H1 (cell line): ENCODE measurements at regions not wholly inside any gene's neighbourhood (a gene's known extent, or its start where the extent isn't known, plus 50 kb on each side); places are given as distances from the start of the nearest gene placed in this dataset.

Source experiments
- BCL11A ChIP-seq, 2 experiments: IDR thresholded peaks; one replicate each; pipeline ENCODE4 v1.6.1; 2011; ENCODE audit warnings: low read depth in 2 of 2, low read length in 2 of 2, mild to moderate bottlenecking in 2 of 2
- NRF1 ChIP-seq: IDR thresholded peaks from 2 replicates; pipeline ENCODE4 v1.6.1; 2011; ENCODE audit warnings: mild to moderate bottlenecking, low read depth, low read length, improper control_type of control experiment
- POLR2A ChIP-seq, 2 experiments: IDR thresholded peaks; 1 replicate in 1 of 2; 2 replicates in 1 of 2; pipeline ENCODE4 v1.6.1; 2011; ENCODE audit warnings: low read depth in 2 of 2, low read length in 2 of 2, mild to moderate bottlenecking in 2 of 2; ENCODE audit errors: control extremely low read depth in 1 of 2
- RFX5 ChIP-seq: IDR thresholded peaks from 2 replicates; pipeline ENCODE4 v1.6.1; 2011; ENCODE audit warnings: low read depth, low read length, improper control_type of control experiment, borderline replicate concordance
- SIX5 ChIP-seq: IDR thresholded peaks from 2 replicates; pipeline ENCODE4 v1.6.1; 2011; ENCODE audit warnings: mild to moderate bottlenecking, low read depth, low read length
- SRF ChIP-seq: IDR thresholded peaks from 2 replicates; pipeline ENCODE4 v1.6.1; 2011; ENCODE audit warnings: mild to moderate bottlenecking, low read depth, low read length, moderate library complexity

DNA sequence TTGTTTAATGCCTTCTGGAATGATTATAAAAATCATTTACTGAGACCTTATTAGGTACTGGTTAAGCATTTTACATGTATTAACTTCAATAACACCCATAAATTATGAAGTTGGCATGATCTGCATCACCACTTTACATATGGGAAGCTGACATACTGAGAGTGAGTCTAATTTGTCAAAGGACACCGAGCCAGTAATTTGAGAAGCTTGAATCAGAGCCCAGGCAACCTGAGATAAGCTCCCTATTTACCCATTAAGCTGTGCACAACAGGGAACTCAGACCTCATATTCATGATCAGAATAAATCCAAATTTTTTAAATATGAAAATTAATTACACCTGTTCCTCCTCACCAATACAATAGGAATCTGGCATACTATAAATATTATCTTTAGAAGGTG, 247.9 kb upstream of the EPHA5 start:
- TF ChIP-seq NRF1 (no peak), RFX5 (no peak), BCL11A (IDR thresholded peaks at IDR 0.05; ENCODE audit: low read depth in 2 of 2, low read length in 2 of 2) (no peak), SRF (no peak), POLR2A (IDR thresholded peaks at IDR 0.05; ENCODE audit: control extremely low read depth in 1 of 2, low read depth in 2 of 2, low read length in 2 of 2) (no peak), SIX5 (no peak; the same call in 1 of the 2 replicates)
